ENCODE measurements at regions not wholly inside any gene's neighbourhood (a gene's known extent, or its start where the extent isn't known, plus 50 kb on each side); places are given as distances from the start of the nearest gene placed in this dataset.

- no peak for DNase-seq
These were observed 225.9 kb downstream of the WDR11 start for GRCh38 chr10:121076776-121077715.

- no peak for DNase-seq
These were observed 226.9 kb downstream of the WDR11 start for GRCh38 chr10:121078036-121078435.

GRCh38 chr10:121078672-121079102 lies 227.5 kb downstream of the WDR11 start:
- DNase-seq: no peak

GRCh38 chr10:121079226-121079625 lies 228.1 kb downstream of the WDR11 start:
- no peak for DNase-seq

- no peak for DNase-seq
These were observed 229.2 kb downstream of the WDR11 start for GRCh38 chr10:121080281-121080891.

GRCh38 chr10:121081306-121081705 lies 230.1 kb downstream of the WDR11 start:
- no peak for DNase-seq

GRCh38 chr10:121082984-121083383 lies 231.8 kb downstream of the WDR11 start:
- DNase-seq: no peak

- no peak for DNase-seq
These were observed 233.0 kb downstream of the WDR11 start for GRCh38 chr10:121084016-121084674.

- DNase-seq: no peak
These were observed 233.5 kb downstream of the WDR11 start for GRCh38 chr10:121084675-121085070.

- DNase-seq: no peak
These were observed 234.2 kb downstream of the WDR11 start for GRCh38 chr10:121085367-121085766.

- DNase-seq: no peak
These were observed 236.0 kb downstream of the WDR11 start for GRCh38 chr10:121087129-121087528.

- DNase-seq: no peak
These were observed 236.5 kb downstream of the WDR11 start for GRCh38 chr10:121087688-121088087.

GRCh38 chr10:121088524-121088923 lies 237.4 kb downstream of the WDR11 start:
- DNase-seq: no peak

- no peak for DNase-seq
These were observed 238.3 kb downstream of the WDR11 start for GRCh38 chr10:121089434-121089833.

- no peak for DNase-seq
These were observed 241.0 kb downstream of the WDR11 start for GRCh38 chr10:121091961-121092719.

GRCh38 chr10:121092720-121093095 lies 241.5 kb downstream of the WDR11 start:
- DNase-seq: no peak

GRCh38 chr10:121096617-121097431 lies 245.7 kb downstream of the WDR11 start:
- no peak for DNase-seq

- no peak for DNase-seq
These were observed 247.0 kb downstream of the WDR11 start for GRCh38 chr10:121098211-121098610.

GRCh38 chr10:121098751-121099150 lies 247.6 kb downstream of the WDR11 start:
- no peak for DNase-seq

GRCh38 chr10:121099181-121099580 lies 248.0 kb downstream of the WDR11 start:
- no peak for DNase-seq

GRCh38 chr10:121099592-121099991 lies 248.4 kb downstream of the WDR11 start:
- DNase-seq: no peak

GRCh38 chr10:121101561-121101960 lies 250.4 kb downstream of the WDR11 start:
- DNase-seq: no peak

Data from Kasumi-1 (cell line).